Transverse colon (tissue), 4 donors: ENCODE measurements at regions not wholly inside any gene's neighbourhood (a gene's known extent, or its start where the extent isn't known, plus 50 kb on each side); places are given as distances from the start of the nearest gene placed in this dataset.

Experiments
- DNase-seq: peaks from one replicate; pipeline ENCODE4 v3.0.0-alpha.2; 2019
- H3K27ac ChIP-seq, 4 donors: fragments of 200-600 bp; sonication (generic); 2 replicates each; pipeline ENCODE4 v1.5.1; 2016 to 2018; ENCODE audit warnings: inconsistent platforms in 4 of 4
- H3K27me3 ChIP-seq: fragments of 200-600 bp; sonication (generic); 2 replicates; pipeline ENCODE4 v1.5.1; 2017; ENCODE audit warnings: inconsistent platforms
- H3K36me3 ChIP-seq, 4 donors: fragments of 200-600 bp; sonication (generic); 2 replicates each; pipeline ENCODE4 v1.5.1; 2017 to 2019; ENCODE audit warnings: inconsistent platforms in 4 of 4
- H3K4me1 ChIP-seq, 4 donors: fragments of 200-600 bp; sonication (generic); 2 replicates each; pipeline ENCODE4 v1.5.1; 2017 to 2020; ENCODE audit warnings: inconsistent platforms in 4 of 4
- H3K4me3 ChIP-seq, 4 donors: fragments of 200-600 bp; sonication (generic); 1 replicate in 1 of 4; 2 replicates in 3 of 4; pipeline versions ENCODE4 v1.5.1 to v1.6.1; 2017 to 2019; ENCODE audit warnings: inconsistent platforms in 4 of 4
- H3K9me3 ChIP-seq, 2 donors: fragments of 200-600 bp; sonication (generic); 2 replicates each; pipeline ENCODE4 v1.5.1; 2017 to 2019; ENCODE audit warnings: inconsistent platforms in 2 of 2
- EP300 ChIP-seq: sonication (generic); formaldehyde crosslinking; IDR thresholded peaks from one replicate; pipeline ENCODE4 v1.6.1; 2017; ENCODE audit warnings: antibody characterized with exemption, low read depth
- POLR2A ChIP-seq: fragments of 450-650 bp; IDR thresholded peaks from one replicate; pipeline ENCODE4 v1.6.1; 2016; ENCODE audit warnings: antibody characterized with exemption, mild to moderate bottlenecking, moderate library complexity
- POLR2AphosphoS5 ChIP-seq, 3 donors: sonication (generic); formaldehyde crosslinking; IDR thresholded peaks; one replicate each; pipeline ENCODE4 v1.6.1; 2016; ENCODE audit warnings: antibody characterized with exemption in 3 of 3
- WGBS, 2 donors: methylation state at CpG; one replicate each; pipeline ENCODE4 v1.1.5; 2018; ENCODE audit warnings: low coverage in 1 of 2; 5-methylcytosine and 5-hydroxymethylcytosine counted together
- in situ Hi-C, 4 donors: fragments of 200-750 bp; cut with MboI; loops; one replicate each; pipeline versions ENCODE4 v1.15.0 to v1.15.1; 2017; ENCODE audit warnings: low sequenced_read_pairs in 3 of 4, low pct_ligation_motif_present in 1 of 4, low pct_unique_long_range_greater_than_20kb in 1 of 4
- intact Hi-C: fragments of 100-400 bp; cut with DNase I; formaldehyde crosslinking; loops from one replicate; pipeline ENCODE4 v1.15.1; 2023; ENCODE audit warnings: low total_unique reads
- TF ChIP-seq, protein P1 (sequence below), 5 experiments: fragments of 200-600 bp in 3 of 5; fragments of 450-650 bp in 2 of 5; sonication (generic) in 3 of 5; IDR thresholded peaks; 1 replicate in 2 of 5; 2 replicates in 3 of 5; pipeline ENCODE4 v1.5.1; 2016 to 2017; ENCODE audit warnings: antibody characterized with exemption in 5 of 5, inconsistent platforms in 3 of 5, mild to moderate bottlenecking in 2 of 5, moderate library complexity in 1 of 5

- H3K4me1 ChIP-seq, result peaks cover 0 to 22% (median 2%) of the 10 kb centered on the region in 4 donors
- intact Hi-C loops (no loop called here), in situ Hi-C loops (no loop called here)
- no peak overlapping the region for H3K4me3 ChIP-seq
- TF ChIP-seq POLR2A, result no peak
- TF ChIP-seq, protein P1, sequence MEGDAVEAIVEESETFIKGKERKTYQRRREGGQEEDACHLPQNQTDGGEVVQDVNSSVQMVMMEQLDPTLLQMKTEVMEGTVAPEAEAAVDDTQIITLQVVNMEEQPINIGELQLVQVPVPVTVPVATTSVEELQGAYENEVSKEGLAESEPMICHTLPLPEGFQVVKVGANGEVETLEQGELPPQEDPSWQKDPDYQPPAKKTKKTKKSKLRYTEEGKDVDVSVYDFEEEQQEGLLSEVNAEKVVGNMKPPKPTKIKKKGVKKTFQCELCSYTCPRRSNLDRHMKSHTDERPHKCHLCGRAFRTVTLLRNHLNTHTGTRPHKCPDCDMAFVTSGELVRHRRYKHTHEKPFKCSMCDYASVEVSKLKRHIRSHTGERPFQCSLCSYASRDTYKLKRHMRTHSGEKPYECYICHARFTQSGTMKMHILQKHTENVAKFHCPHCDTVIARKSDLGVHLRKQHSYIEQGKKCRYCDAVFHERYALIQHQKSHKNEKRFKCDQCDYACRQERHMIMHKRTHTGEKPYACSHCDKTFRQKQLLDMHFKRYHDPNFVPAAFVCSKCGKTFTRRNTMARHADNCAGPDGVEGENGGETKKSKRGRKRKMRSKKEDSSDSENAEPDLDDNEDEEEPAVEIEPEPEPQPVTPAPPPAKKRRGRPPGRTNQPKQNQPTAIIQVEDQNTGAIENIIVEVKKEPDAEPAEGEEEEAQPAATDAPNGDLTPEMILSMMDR (IDR thresholded peaks at IDR 0.05), result peak in 1 of 5 experiments; percentile 20
- TF ChIP-seq POLR2AphosphoS5 (IDR thresholded peaks at IDR 0.05), result peak in 2 of 3 donors; percentile 19 to 39
- TF ChIP-seq EP300, result no peak
- WGBS, 2 donors, result 22 to 30% methylated on average over 2 to 7 of the region's 7 CpGs
- H3K36me3 ChIP-seq, result no peaks in the 10 kb centered on the region
- H3K9me3 ChIP-seq, result no peaks in the 10 kb centered on the region
- DNase-seq, result peak; percentile 23
- no peaks in the 10 kb centered on the region for H3K27me3 ChIP-seq
- peak overlapping the region; percentile 71 to 81 (median 76) for H3K27ac ChIP-seq
These were observed 349.8 kb downstream of the TNS1 start for GRCh38 chr2:217652761-217653639.

GRCh38 chr2:217650716-217651360 is 352.0 kb downstream of the TNS1 start:
- Histone ChIP-seq H3K4me1 (peaks cover 0 to 18% (median 2%) of the 10 kb centered on the region in 4 donors), H3K36me3 (no peaks in the 10 kb centered on the region), H3K27ac (no peak overlapping the region), H3K27me3 (no peaks in the 10 kb centered on the region), H3K9me3 (no peaks in the 10 kb centered on the region), H3K4me3 (no peak overlapping the region)
- TF ChIP-seq EP300, result no peak
- TF ChIP-seq, protein P1 (IDR thresholded peaks at IDR 0.05), result peak; percentile 32 to 63 (median 55)
- intact Hi-C loops (no loop called here), in situ Hi-C loops (no loop called here)
- DNase-seq, result no peak
- WGBS, 2 donors, result 49 to 53% methylated on average over 6 to 9 of the region's 9 CpGs

DNA sequence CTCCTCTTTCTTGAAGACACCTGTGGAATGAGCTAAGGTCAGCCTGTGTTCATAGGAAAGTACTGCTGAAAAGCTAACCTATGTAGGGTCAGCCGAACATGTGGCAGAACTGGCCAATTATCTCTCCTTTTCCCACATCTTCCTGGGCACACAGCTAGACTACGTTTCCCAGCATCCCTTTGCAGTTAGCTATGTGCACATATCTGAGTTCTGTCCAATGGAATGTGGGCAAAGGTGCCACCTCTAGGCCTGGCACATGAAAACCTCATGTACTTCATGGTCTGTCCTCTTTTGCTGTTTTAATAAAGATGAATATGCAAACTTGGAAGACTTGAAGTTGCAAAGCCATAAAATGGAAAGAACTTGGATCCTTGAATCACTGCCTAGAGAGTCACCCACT is 352.6 kb downstream of the TNS1 start:
- TF ChIP-seq POLR2A (no peak), POLR2AphosphoS5 (IDR thresholded peaks at IDR 0.05) (no peak), EP300 (no peak)
- TF ChIP-seq, protein P1 (IDR thresholded peaks at IDR 0.05), result no peak

GRCh38 chr2:217647925-217648324 is 354.9 kb downstream of the TNS1 start:
- no peaks in the 10 kb centered on the region for H3K36me3 ChIP-seq

More for the DNA sequence above, 352.6 kb downstream of the TNS1 start:
- 73 to 76% methylated on average over 2 of the region's 2 CpGs for WGBS, 2 donors
- DNase-seq, result no peak
- H3K9me3 ChIP-seq, result no peaks in the 10 kb centered on the region
- H3K4me3 ChIP-seq, result no peak overlapping the region
- H3K4me1 ChIP-seq, result peaks cover 0 to 15% (median 2%) of the 10 kb centered on the region in 4 donors
- H3K27me3 ChIP-seq, result no peaks in the 10 kb centered on the region
- intact Hi-C loops (no loop called here), in situ Hi-C loops (no loop called here)
- no peak overlapping the region for H3K27ac ChIP-seq
- H3K36me3 ChIP-seq, result no peaks in the 10 kb centered on the region

More at GRCh38 chr2:217647925-217648324, 354.9 kb downstream of the TNS1 start:
- H3K9me3 ChIP-seq, result no peaks in the 10 kb centered on the region
- no peak overlapping the region for H3K4me3 ChIP-seq
- TF ChIP-seq POLR2AphosphoS5 (IDR thresholded peaks at IDR 0.05) (no peak), EP300 (no peak), POLR2A (no peak)
- TF ChIP-seq, protein P1 (IDR thresholded peaks at IDR 0.05), result no peak
- H3K27ac ChIP-seq, result no peak overlapping the region
- DNase-seq, result no peak
- H3K27me3 ChIP-seq, result no peaks in the 10 kb centered on the region
- H3K4me1 ChIP-seq, result peaks cover 0 to 12% (median 0%) of the 10 kb centered on the region in 4 donors
- intact Hi-C loops (no loop called here), in situ Hi-C loops (no loop called here)
- 49% methylated on average over 2 of the region's 2 CpGs; no CpG with 5 or more reads in 1 of the 2 donors for WGBS, 2 donors
